GM19397 (cell line): ENCODE measurements at regions not wholly inside any gene's neighbourhood (a gene's known extent, or its start where the extent isn't known, plus 50 kb on each side); places are given as distances from the start of the nearest gene placed in this dataset.
"Not testable (repeated sequence)": the region's sequence is repeated elsewhere in the genome, so short reads cannot be mapped to it uniquely, and the experiment has no call there.

Source experiments
- ATAC-seq: cut with Tn5 transposase; IDR thresholded peaks from one replicate; pipeline ENCODE4 v1.9.1; 2021; ENCODE audit warnings: mild to moderate bottlenecking, moderate library complexity; ENCODE audit not compliant: unreplicated experiment

- no peak for ATAC-seq
Measured at GRCh38 chr17:33873201-33873617, 381.9 kb upstream of the CCL2 start.

- no peak for ATAC-seq
Measured at GRCh38 chr17:33874617-33875060, 380.4 kb upstream of the CCL2 start.

DNA sequence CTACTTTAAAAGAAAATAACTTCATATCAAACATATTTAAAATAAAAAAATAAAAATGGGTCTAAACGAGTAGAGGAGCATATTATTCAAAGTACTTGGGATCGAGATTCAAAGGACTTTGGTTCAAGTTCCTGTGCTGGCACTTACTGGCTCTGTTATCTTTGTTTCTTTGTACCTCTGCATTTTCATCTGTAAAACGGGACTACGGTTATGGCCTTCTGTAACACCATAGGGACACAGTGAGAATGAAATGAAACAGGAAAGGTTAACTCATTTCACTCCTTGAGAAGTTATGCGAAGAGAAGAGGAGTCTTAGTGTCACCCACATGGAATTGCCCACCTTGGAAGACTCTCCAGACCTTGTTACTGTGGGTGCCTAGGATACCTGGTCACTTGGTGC is 379.1 kb upstream of the CCL2 start:
- no peak for ATAC-seq

DNA sequence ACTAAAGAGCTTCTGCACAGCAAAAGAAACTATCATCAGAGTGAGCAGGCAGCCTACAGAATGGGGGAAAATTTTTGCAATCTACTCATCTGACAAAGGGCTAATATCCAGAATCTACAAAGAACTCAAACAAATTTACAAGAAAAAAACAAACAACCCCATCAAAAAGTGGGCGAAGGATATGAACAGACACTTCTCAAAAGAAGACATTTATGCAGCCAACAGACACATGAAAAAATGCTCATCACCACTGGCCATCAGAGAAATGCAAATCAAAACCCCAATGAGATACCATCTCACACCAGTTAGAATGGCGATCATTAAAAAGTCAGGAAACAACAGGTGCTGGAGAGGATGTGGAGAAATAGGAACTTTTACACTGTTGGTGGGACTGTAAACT is 372.8 kb upstream of the CCL2 start:
- ATAC-seq = not testable (repeated sequence)

GRCh38 chr17:33882677-33883076 is 372.4 kb upstream of the CCL2 start:
- not testable (repeated sequence) for ATAC-seq

GRCh38 chr17:33888455-33888854 is 366.6 kb upstream of the CCL2 start:
- ATAC-seq = no peak

DNA sequence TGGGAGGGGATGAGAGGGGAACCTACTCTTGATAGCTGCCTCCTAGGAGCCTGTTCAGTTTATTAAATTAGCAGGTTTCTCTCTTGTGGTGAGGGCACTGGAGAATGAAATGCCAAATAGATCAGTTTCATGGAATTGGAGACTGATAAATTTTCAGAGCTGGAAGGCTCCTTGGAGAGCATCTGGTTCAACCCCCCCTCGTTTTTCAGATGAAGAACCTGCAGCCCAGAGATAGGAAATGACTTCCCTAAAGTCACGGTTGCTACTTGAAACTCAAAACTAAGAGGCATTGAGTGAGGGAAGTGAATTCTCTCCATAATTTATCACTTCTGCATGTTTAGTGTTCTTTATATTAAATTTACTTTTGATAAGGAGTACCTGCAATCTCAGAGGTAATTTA is 366.0 kb upstream of the CCL2 start:
- ATAC-seq = no peak

GRCh38 chr17:33889766-33890165 is 365.3 kb upstream of the CCL2 start:
- no peak for ATAC-seq

DNA sequence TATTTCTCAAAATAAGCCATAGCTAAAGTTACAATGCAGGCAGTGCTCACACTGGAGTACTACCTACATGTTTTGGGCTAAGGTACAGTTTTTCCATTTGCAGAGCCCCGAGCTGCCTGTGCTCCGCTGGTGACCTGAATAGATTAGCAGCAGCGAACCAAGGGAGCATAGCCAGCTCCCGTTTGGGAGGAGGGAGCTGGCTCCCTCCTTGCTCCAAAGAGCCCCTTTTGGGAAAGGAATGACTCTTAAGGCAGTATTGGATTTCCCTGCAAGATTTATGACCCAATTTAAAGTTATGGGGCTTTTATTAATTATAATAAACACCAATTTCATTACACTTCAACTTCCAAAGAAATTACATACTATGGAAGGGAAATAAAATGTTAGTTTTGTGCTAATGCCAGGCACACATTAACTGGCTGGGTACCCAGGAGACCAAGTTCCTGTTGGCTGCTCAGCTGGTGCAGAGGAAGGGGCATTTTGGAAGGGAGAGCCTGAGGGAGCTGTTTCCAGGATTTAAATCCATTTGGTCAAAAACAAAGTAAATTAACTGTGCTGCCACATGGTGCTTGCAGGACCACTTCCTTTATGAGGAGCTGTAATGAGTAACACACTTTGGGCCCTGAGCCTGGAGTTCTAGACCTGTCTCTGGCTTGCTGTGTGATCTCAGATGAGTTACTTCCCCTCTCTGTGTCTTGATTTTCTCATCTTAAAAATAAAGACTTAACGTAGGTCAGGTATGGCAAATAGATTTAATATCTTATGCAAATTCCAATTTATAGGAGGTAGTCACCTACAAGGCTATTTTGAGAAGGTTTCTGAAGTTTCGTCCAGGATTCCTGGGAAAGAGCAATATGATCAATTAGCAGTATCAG is 362.1 kb upstream of the CCL2 start:
- ATAC-seq = no peak

DNA sequence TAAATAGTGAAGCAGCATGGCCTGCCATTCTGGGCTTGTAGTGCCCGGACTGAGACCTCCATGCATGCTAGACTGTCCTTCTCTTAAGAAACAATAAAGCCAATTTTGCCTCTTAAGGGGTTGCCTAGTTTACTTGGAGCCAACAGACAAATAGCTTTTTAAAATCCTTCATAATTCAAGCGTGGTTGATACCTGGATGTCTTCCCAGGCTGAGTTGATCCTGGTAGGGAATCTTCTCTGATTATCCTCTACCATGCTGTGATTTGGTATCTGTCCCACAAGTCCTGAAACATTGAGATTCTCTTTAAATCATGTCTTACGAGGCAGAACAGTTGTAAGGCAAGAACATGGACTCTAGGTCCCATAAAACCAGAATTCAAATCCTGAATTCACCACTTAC is 359.6 kb upstream of the CCL2 start:
- no peak for ATAC-seq

DNA sequence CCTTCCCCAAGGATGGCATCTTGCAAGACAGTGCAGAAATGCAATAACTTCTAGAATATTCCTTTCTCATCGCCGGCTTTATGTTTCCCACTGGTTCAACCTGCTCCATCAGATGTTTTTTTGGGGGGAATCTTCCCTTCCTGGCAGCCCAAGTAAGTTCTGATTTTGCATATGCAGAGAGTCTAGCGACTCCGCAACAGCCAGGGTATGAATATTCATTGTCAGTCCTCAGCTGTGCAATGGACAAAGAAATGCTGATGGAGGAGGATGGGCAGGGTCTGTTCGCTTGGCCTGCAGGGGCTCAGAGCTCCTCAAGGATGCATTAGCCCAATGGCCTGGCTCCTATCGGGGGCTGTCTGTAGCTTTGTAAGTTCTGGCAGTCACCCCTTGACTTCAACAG is 358.8 kb upstream of the CCL2 start:
- no peak for ATAC-seq

- ATAC-seq = no peak
Measured at GRCh38 chr17:33901085-33901484, 354.0 kb upstream of the CCL2 start.

DNA sequence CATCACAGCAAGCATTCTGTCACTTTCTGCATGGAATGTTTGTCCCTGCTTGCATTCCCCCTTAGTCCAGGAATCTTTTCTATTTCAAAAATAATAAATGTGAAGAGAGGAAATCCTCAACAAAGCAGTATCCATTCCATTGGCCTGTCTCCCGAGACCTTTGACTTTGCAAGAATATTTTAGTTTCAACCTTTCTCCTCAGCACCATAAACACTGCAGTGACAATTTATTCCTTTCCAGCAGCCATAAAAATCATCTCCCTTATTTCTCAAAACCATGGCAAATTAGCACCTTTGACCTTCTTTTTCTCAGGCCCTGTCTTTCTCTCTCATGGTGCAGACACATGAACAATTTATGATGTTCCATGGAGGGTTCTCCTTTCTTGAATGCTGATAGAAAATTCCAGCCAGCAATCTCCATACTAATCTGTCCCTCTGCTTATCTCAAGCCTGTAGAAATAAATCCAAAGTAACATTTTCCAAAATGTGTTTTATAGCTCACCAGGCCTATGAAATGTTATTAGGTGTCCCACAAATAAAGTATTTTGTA is 352.1 kb upstream of the CCL2 start:
- no peak for ATAC-seq

- ATAC-seq = no peak
Measured at GRCh38 chr17:33904476-33904875, 350.6 kb upstream of the CCL2 start.

GRCh38 chr17:33905338-33905800 is 349.7 kb upstream of the CCL2 start:
- no peak for ATAC-seq

GRCh38 chr17:33908363-33909064 is 346.6 kb upstream of the CCL2 start:
- ATAC-seq = no peak

- ATAC-seq = no peak
Measured at GRCh38 chr17:33910200-33910857, 344.8 kb upstream of the CCL2 start.

DNA sequence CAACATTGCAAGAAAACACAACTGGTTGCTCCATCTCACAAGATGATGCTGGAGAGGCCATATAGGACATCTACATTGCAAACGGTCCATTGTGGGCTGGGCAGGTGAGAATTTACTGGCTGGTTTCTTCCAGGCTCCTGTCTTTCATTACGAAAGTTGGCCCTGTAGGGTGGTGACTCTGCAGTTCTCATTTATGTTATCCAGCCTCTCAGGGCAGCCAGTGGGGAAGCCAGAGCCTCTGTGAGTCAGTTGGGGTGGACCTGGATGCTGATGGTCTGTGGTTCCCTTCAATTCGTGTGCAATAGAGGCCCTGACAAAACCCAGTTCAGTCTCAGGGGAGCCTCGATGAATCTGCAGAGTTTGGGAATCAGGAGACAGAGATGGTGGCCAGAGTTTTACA is 341.0 kb upstream of the CCL2 start:
- ATAC-seq = no peak

GRCh38 chr17:33922971-33923370 is 332.1 kb upstream of the CCL2 start:
- no peak for ATAC-seq

- ATAC-seq = no peak
Measured at GRCh38 chr17:33924104-33924503, 331.0 kb upstream of the CCL2 start.

- ATAC-seq = no peak
Measured at GRCh38 chr17:33925649-33926048, 329.4 kb upstream of the CCL2 start.
